ENCODE measurements at regions not wholly inside any gene's neighbourhood (a gene's known extent, or its start where the extent isn't known, plus 50 kb on each side); places are given as distances from the start of the nearest gene placed in this dataset.

DNA sequence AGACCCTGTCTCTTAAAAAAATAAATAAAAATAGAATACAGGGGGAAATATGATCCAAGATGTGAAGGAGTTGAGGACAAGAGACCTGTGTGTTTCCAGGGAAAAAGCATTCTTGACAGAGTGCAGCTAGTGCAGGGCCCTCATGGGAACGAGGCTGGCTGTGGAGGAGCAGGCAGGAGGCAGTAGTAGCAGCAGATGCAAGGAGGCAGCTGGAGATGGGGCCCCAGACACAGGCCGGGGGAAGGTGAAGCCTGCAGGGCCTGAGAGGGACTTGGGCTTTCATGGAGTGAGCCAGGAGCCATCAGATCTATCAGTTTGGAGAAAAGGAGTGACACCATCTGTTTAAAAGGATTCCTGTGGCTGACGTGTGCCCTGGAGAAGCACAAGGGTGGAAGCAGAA lies 71.4 kb upstream of the ZNF438 start:
- DNase-seq (ENCODE audit: low read depth, low spot score), result peak; percentile 19
- no peak overlapping the region for H3K4me3 ChIP-seq (ENCODE audit: low read depth, low read length)
- TF ChIP-seq, protein P1, sequence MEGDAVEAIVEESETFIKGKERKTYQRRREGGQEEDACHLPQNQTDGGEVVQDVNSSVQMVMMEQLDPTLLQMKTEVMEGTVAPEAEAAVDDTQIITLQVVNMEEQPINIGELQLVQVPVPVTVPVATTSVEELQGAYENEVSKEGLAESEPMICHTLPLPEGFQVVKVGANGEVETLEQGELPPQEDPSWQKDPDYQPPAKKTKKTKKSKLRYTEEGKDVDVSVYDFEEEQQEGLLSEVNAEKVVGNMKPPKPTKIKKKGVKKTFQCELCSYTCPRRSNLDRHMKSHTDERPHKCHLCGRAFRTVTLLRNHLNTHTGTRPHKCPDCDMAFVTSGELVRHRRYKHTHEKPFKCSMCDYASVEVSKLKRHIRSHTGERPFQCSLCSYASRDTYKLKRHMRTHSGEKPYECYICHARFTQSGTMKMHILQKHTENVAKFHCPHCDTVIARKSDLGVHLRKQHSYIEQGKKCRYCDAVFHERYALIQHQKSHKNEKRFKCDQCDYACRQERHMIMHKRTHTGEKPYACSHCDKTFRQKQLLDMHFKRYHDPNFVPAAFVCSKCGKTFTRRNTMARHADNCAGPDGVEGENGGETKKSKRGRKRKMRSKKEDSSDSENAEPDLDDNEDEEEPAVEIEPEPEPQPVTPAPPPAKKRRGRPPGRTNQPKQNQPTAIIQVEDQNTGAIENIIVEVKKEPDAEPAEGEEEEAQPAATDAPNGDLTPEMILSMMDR (IDR thresholded peaks at IDR 0.05; ENCODE audit: low read depth, low read length), result no peak
- in situ Hi-C loops (cut with HindIII; ENCODE audit: low sequenced_read_pairs), result no loop called here

DNA sequence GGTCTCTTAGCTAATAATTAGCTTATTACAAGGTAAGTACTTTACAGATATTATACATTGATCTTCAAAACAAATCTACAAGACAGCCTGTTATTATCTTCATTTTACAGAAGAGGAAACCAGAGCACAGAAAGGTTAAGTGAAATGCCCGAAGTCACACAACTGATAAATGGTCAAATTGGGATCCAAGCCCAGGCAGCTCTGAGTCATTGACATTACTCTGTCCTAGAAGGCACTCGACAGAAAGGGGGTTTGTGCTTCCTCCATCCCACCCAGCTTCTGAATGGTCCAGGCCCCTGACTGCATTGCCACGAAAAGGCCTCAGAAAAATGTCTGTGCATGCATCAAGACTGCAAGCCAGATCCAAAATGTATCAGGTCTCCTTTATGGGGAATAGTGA lies 81.3 kb upstream of the ZNF438 start:
- no peak for DNase-seq (ENCODE audit: low read depth, low spot score)
- H3K4me3 ChIP-seq (ENCODE audit: low read depth, low read length), result no peak overlapping the region
- in situ Hi-C loops (cut with HindIII; ENCODE audit: low sequenced_read_pairs), result no loop called here
- TF ChIP-seq, protein P1 (IDR thresholded peaks at IDR 0.05; ENCODE audit: low read depth, low read length), result no peak

DNA sequence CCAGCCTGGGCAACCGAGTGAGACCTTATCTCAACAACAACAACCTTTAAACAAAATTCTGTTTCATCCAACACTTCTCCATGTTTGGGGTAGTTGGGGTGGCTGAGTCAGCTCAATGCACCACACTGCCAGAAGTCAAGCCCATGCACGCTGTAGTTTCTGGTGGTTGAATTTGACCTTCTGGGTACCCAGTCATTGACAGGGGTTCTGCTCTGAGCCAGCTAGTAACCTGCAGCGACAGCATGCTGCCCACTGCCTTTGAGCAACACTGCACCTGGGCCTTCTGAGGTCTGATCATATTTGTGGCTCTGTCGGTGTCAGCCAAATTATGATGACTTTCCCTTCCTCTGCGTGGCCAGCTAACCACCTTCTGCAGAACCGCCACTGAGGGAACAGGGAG lies 84.6 kb upstream of the ZNF438 start:
- TF ChIP-seq, protein P1 (IDR thresholded peaks at IDR 0.05; ENCODE audit: low read depth, low read length), result no peak
- in situ Hi-C loops (cut with HindIII; ENCODE audit: low sequenced_read_pairs), result no loop called here
- H3K4me3 ChIP-seq (ENCODE audit: low read depth, low read length), result no peak overlapping the region
- no peak for DNase-seq (ENCODE audit: low read depth, low spot score)

DNA sequence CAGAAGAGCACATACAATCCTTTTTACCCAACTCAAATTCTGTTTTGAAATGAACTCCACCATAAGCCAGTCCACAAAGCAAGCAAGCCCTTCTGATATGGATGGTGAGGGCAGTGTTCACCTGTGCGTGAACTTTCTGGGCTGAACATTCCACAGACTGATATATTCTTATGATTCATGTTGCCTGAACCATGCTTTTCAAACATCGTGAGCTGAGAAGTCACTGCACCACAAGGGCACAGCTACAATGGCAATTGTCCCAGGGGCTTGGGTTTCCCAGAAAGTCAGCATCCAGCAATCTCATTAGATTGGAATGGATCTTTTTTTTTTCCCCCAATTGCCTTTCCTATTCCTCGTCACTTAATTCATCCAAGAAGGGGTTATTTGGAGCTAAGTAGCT lies 86.9 kb upstream of the ZNF438 start:
- DNase-seq (ENCODE audit: low read depth, low spot score), result peak; percentile 73
- TF ChIP-seq, protein P1 (IDR thresholded peaks at IDR 0.05; ENCODE audit: low read depth, low read length), result no peak
- no peak overlapping the region for H3K4me3 ChIP-seq (ENCODE audit: low read depth, low read length)
- in situ Hi-C loops (cut with HindIII; ENCODE audit: low sequenced_read_pairs), result no loop called here

DNA sequence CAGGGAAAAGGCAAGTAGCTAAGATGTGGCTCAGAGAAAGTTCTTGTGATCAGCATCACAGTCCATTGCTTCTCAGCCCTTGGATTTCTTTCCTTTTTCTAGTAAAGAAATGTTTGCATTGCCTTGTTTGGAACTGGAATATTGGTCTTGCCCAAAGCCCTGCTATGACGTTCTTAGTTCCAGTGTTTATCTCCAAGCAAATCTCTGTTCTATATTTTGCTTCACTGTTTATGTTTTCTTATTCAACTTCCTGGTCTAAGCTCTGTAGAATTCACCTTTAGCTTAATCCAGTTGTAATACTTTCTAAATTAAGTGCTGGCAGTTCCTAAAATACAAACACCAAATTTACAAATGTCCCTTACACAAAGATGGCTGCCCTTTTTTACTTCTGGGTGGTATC lies 88.7 kb upstream of the ZNF438 start:
- no peak overlapping the region for H3K4me3 ChIP-seq (ENCODE audit: low read depth, low read length)
- in situ Hi-C loops (cut with HindIII; ENCODE audit: low sequenced_read_pairs), result no loop called here
- TF ChIP-seq, protein P1 (IDR thresholded peaks at IDR 0.05; ENCODE audit: low read depth, low read length), result no peak
- DNase-seq (ENCODE audit: low read depth, low spot score), result no peak

DNA sequence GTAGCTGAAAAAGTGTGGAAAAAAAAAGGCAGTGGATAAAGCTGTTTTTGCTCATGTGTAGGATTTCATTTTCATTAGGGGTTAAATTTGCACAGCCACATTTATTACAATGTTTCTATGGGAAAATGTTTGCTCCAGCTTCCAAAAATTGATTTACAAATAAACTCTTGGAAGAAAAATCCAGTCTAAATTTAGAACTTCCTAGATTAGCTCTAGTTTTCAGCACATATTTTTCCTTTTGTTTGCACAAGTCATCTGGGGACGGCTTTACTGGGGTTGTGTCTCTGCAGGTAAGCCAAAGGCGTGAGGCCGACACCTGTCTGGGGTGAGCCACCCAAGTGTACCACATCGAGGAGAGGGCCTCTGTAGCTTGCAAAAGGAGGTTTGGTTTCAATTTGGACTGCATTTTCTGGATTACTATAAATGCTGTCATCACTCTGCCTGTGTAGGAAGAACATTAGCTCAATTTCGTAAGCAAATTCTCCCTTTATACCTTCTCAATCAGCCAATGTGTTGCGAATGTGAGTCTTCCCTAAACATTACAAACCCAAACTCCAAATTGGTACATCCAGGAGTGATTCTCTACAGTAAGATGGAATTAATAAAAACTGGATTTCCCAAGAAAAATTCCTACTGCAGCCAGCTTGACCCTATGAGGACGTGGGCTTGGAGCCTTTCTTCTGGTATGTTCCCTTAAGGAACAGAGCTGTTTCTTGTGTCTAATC lies 89.5 kb upstream of the ZNF438 start:
- in situ Hi-C loops (cut with HindIII; ENCODE audit: low sequenced_read_pairs), result no loop called here
- no peak for DNase-seq (ENCODE audit: low read depth, low spot score)
- no peak overlapping the region for H3K4me3 ChIP-seq (ENCODE audit: low read depth, low read length)
- TF ChIP-seq, protein P1 (IDR thresholded peaks at IDR 0.05; ENCODE audit: low read depth, low read length), result no peak

Measured in astrocyte of the spinal cord (primary cell).